IMR-90 (cell line): ENCODE measurements at regions not wholly inside any gene's neighbourhood (a gene's known extent, or its start where the extent isn't known, plus 50 kb on each side); places are given as distances from the start of the nearest gene placed in this dataset.
A peak's percentile ranks its signal among the peaks of the same experiment; 100 is the strongest.

Experiments
- ATAC-seq: fragments of 200-7000 bp; cut with Tn5 transposase; 2 replicates; pipeline ENCODE4 v1.9.1; 2020; ENCODE audit warnings: low read depth, mild to moderate bottlenecking, moderate library complexity
- BruUV-seq: library from RNA; stranded (reverse); fragments of 400-500 nt; replicated peaks from 2 replicates; lab custom pipeline; 2021; lab: Mats Ljungman, UMichigan
- CTCF ChIA-PET: fragments of 300-600 bp; formaldehyde crosslinking; extraction: SDS; loops from one replicate; lab custom pipeline; 2021; ENCODE audit warnings: antibody characterized with exemption; lab: Yijun Ruan, JAX
- POLR2A ChIA-PET: fragments of 300-600 bp; sonication (Branson Sonifier 250); formaldehyde crosslinking; loops from one replicate; lab custom pipeline; 2022; ENCODE audit warnings: antibody characterized with exemption; ENCODE audit not compliant: unreplicated experiment; lab: Charles Lee
- DNase-seq: peaks from one replicate; pipeline ENCODE4 v3.0.0; 2013
- H2AFZ ChIP-seq: replicated peaks from 2 replicates; pipeline ENCODE3; 2013; ENCODE audit warnings: low read length, mild to moderate bottlenecking; ENCODE audit not compliant: poor library complexity
- H2AK5ac ChIP-seq: 2 replicates; pipeline ENCODE4 v1.6.1; 2013; ENCODE audit warnings: low read depth, low read length, inconsistent platforms
- H2AK9ac ChIP-seq: replicated peaks from 2 replicates; pipeline ENCODE3; 2013; ENCODE audit warnings: mild to moderate bottlenecking, low read depth, low read length, moderate library complexity; ENCODE audit not compliant: poor library complexity
- H2BK120ac ChIP-seq: 2 replicates; pipeline ENCODE4 v1.6.1; 2013; ENCODE audit warnings: low read depth, low read length, inconsistent platforms
- H2BK15ac ChIP-seq: 3 replicates; pipeline ENCODE4 v1.6.1; 2013; ENCODE audit warnings: low read depth, low read length, inconsistent platforms
- H2BK20ac ChIP-seq: 2 replicates; pipeline ENCODE4 v1.6.1; 2013; ENCODE audit warnings: low read depth, mild to moderate bottlenecking, inconsistent platforms, low read length, moderate library complexity
- H2BK5ac ChIP-seq: 2 replicates; pipeline ENCODE4 v1.6.1; 2013; ENCODE audit warnings: mild to moderate bottlenecking, low read depth, low read length, inconsistent platforms; ENCODE audit not compliant: poor library complexity, severe bottlenecking
- H3K14ac ChIP-seq: replicated peaks from 2 replicates; pipeline ENCODE4 v1.6.1; 2013; ENCODE audit warnings: low read depth, low read length, inconsistent platforms
- H3K18ac ChIP-seq: 2 replicates; pipeline ENCODE4 v1.6.1; 2013; ENCODE audit warnings: low read depth, low read length, control low read depth
- H3K23ac ChIP-seq: 2 replicates; pipeline ENCODE4 v1.6.1; 2013; ENCODE audit warnings: low read depth, low read length, inconsistent platforms
- H3K27ac ChIP-seq: 2 replicates; pipeline ENCODE4 v1.5.1; 2013; ENCODE audit warnings: mild to moderate bottlenecking, control low read depth, low read length; ENCODE audit not compliant: insufficient read depth
- H3K27me3 ChIP-seq: 2 replicates; pipeline ENCODE4 v1.6.1; 2013; ENCODE audit warnings: low read length; ENCODE audit not compliant: control insufficient read depth, insufficient read depth
- H3K36me3 ChIP-seq: 2 replicates; pipeline ENCODE4 v1.6.1; 2013; ENCODE audit warnings: low read length, mixed read lengths; ENCODE audit not compliant: control insufficient read depth, insufficient read depth
- H3K4ac ChIP-seq: 2 replicates; pipeline ENCODE4 v1.6.1; 2013; ENCODE audit warnings: low read depth, low read length, inconsistent platforms
- H3K4me1 ChIP-seq: 2 replicates; pipeline ENCODE4 v1.6.1; 2013; ENCODE audit warnings: low read length, mixed read lengths; ENCODE audit not compliant: control insufficient read depth, insufficient read depth
- H3K4me2 ChIP-seq: 2 replicates; pipeline ENCODE4 v1.6.1; 2013; ENCODE audit warnings: low read depth, mild to moderate bottlenecking, control low read depth, low read length, moderate library complexity
- H3K4me3 ChIP-seq: 2 replicates; pipeline ENCODE4 v1.5.1; 2013; ENCODE audit warnings: low read depth, mild to moderate bottlenecking, control low read depth, low read length, moderate library complexity; ENCODE audit not compliant: insufficient read depth
- H3K56ac ChIP-seq: 2 replicates; pipeline ENCODE4 v1.6.1; 2013; ENCODE audit warnings: low read length, inconsistent platforms; ENCODE audit not compliant: insufficient read depth; ENCODE audit errors: extremely low read depth
- H3K79me1 ChIP-seq, 2 experiments: 2 replicates each; pipeline ENCODE4 v1.6.1; 2013; ENCODE audit warnings: low read length in 2 of 2, inconsistent platforms in 1 of 2, low read depth in 1 of 2
- H3K9ac ChIP-seq: 2 replicates; pipeline ENCODE4 v1.6.1; 2013; ENCODE audit warnings: low read depth, low read length, control low read depth
- H3K9me1 ChIP-seq: 2 replicates; pipeline ENCODE4 v1.6.1; 2013; ENCODE audit warnings: low read length, inconsistent platforms; ENCODE audit not compliant: insufficient read depth
- H3K9me3 ChIP-seq: 2 replicates; pipeline ENCODE4 v1.6.1; 2013; ENCODE audit warnings: low read length; ENCODE audit not compliant: control insufficient read depth, insufficient read depth
- H4K20me1 ChIP-seq: 2 replicates; pipeline ENCODE4 v1.6.1; 2013; ENCODE audit warnings: low read length, inconsistent platforms; ENCODE audit not compliant: insufficient read depth
- H4K5ac ChIP-seq: 2 replicates; pipeline ENCODE4 v1.6.1; 2013; ENCODE audit warnings: mild to moderate bottlenecking, low read depth, low read length, control low read depth
- H4K8ac ChIP-seq, 2 experiments: 2 replicates each; pipeline ENCODE4 v1.6.1; 2013; ENCODE audit warnings: low read depth in 2 of 2, low read length in 2 of 2, control low read depth in 1 of 2, inconsistent platforms in 1 of 2
- H4K91ac ChIP-seq: 2 replicates; pipeline ENCODE4 v1.6.1; 2013; ENCODE audit warnings: low read depth, low read length, inconsistent platforms; ENCODE audit not compliant: insufficient read depth
- MAZ ChIP-seq: IDR thresholded peaks from 2 replicates; pipeline ENCODE4 v1.6.1; 2012; ENCODE audit warnings: low read depth, mild to moderate bottlenecking, low read length, improper control_type of control experiment, moderate library complexity, borderline replicate concordance
- RFX5 ChIP-seq: IDR thresholded peaks from 2 replicates; pipeline ENCODE4 v1.8.0; 2012; ENCODE audit warnings: low read depth, mild to moderate bottlenecking, low read length, moderate library complexity
- WGBS, 2 experiments: methylation state at CpG; one replicate each; pipeline versions ENCODE4 v1.1.5 to v1.1.7; 2013; ENCODE audit warnings: missing lambda C conversion rate in 2 of 2; ENCODE audit not compliant: insufficient read length in 1 of 2; ENCODE audit errors: extremely low coverage in 2 of 2; 5-methylcytosine and 5-hydroxymethylcytosine counted together
- dilution Hi-C: fragments of 300-500 bp; cut with HindIII; formaldehyde crosslinking; loops from one replicate; pipeline ENCODE4 v1.14.3; 2018; ENCODE audit warnings: low sequenced_read_pairs; ENCODE audit not compliant: unreplicated experiment
- in situ Hi-C: fragments of 300-500 bp; cut with MboI; formaldehyde crosslinking; loops from 3 replicates; pipeline ENCODE4 v1.14.3; 2019; ENCODE audit warnings: low sequenced_read_pairs, inconsistent platforms, mixed read lengths
- intact Hi-C: fragments of 100-400 bp; cut with micrococcal nuclease; formaldehyde crosslinking; loops from 2 replicates; pipeline ENCODE4 v1.10.0; 2022
- TF ChIP-seq, protein P1 (sequence below): fragments of 150-350 bp; IDR thresholded peaks from 2 replicates; pipeline ENCODE4 v1.6.1; 2017; ENCODE audit warnings: mild to moderate bottlenecking, antibody characterized with exemption, low read length, low read depth

DNA sequence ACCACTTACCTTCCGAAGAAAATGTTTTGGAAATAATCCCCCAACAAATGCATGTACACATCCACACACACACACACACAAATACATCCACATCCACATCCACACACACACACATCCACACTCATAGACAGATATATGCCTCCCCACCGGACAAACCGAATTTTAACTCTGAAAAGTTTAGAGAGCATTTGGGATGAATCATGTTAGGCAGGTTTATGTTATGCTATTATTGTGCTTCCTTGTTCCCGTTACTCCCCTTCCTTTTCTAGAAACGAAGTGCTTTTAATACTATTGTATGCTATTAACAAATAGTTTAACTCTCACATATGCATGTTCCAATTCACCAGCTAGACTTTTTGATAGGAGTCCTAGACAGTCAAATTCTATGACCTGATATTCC, 91.5 kb downstream of the FAS start:
- peak overlapping the region; percentile 15; the same call in 1 of the 2 replicates for H3K23ac ChIP-seq
- no peak overlapping the region for H2AK9ac ChIP-seq
- intact Hi-C loops (no loop called here), in situ Hi-C loops (no loop called here), dilution Hi-C loops (no loop called here)
- TF ChIP-seq, protein P1, sequence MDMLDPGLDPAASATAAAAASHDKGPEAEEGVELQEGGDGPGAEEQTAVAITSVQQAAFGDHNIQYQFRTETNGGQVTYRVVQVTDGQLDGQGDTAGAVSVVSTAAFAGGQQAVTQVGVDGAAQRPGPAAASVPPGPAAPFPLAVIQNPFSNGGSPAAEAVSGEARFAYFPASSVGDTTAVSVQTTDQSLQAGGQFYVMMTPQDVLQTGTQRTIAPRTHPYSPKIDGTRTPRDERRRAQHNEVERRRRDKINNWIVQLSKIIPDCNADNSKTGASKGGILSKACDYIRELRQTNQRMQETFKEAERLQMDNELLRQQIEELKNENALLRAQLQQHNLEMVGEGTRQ, result no peak
- TF ChIP-seq RFX5 (no peak), MAZ (no peak)
- H2BK120ac ChIP-seq, result no peak overlapping the region
- H3K4me1 ChIP-seq, result peaks cover 7% of the 10 kb centered on the region
- H2AK5ac ChIP-seq, result no peak overlapping the region
- no CpG with 5 or more reads among the region's 5 CpGs for WGBS, 2 experiments
- H3K27ac ChIP-seq, result no peak overlapping the region
- 0 out of 2 replicates have a peak overlapping the region, but pooled peaks have one; percentile 31 for H3K4me2 ChIP-seq
- no peak overlapping the region for H4K91ac ChIP-seq
- no peak overlapping the region for H4K5ac ChIP-seq
- no peak overlapping the region for H3K4me3 ChIP-seq
- no peak overlapping the region for H3K56ac ChIP-seq
- DNase-seq (no peak), ATAC-seq (no peak)
- H3K18ac ChIP-seq, result peak overlapping the region; percentile 52; the same call in 1 of the 2 replicates
- H3K14ac ChIP-seq, result no peak overlapping the region
- no peak overlapping the region for H3K9ac ChIP-seq
- H4K20me1 ChIP-seq, result no peaks in the 10 kb centered on the region
- H4K8ac ChIP-seq, result no peak overlapping the region
- no peak overlapping the region for H2BK15ac ChIP-seq
- ChIA-PET CTCF (no interaction called here), POLR2A (no interaction called here)
- no peak overlapping the region for H2AFZ ChIP-seq
- no peaks in the 10 kb centered on the region for H3K9me3 ChIP-seq
- no peaks in the 10 kb centered on the region for H3K36me3 ChIP-seq
- H3K27me3 ChIP-seq, result no peaks in the 10 kb centered on the region
- no peak overlapping the region; the same call in 1 of the 2 replicates for H2BK20ac ChIP-seq
- no peaks in the 10 kb centered on the region; the same call in 1 of the 2 replicates for H3K9me1 ChIP-seq
- no peak overlapping the region for H3K4ac ChIP-seq
- no TSS peak for BruUV-seq
- no peaks in the 10 kb centered on the region for H3K79me1 ChIP-seq
- H2BK5ac ChIP-seq, result peak overlapping the region; percentile 71
